SK-N-MC (cell line): ENCODE measurements at regions not wholly inside any gene's neighbourhood (a gene's known extent, or its start where the extent isn't known, plus 50 kb on each side); places are given as distances from the start of the nearest gene placed in this dataset.

Experiments used
- DNase-seq: peaks from one replicate; pipeline ENCODE4 v3.0.0-alpha.2; 2011; ENCODE audit warnings: low read depth, low spot score
- H3K27ac ChIP-seq: fragments of 200-600 bp; sonication (generic); 2 replicates; pipeline ENCODE4 v1.5.1; 2016; ENCODE audit warnings: mixed run types
- H3K36me3 ChIP-seq: fragments of 200-600 bp; sonication (generic); 2 replicates; pipeline ENCODE4 v1.6.1; 2017; ENCODE audit warnings: antibody characterized with exemption, low read length, mixed read lengths; ENCODE audit not compliant: insufficient read depth
- H3K4me3 ChIP-seq: fragments of 200-600 bp; sonication (generic); 2 replicates; pipeline ENCODE4 v1.5.1; 2016
- H3K9ac ChIP-seq: fragments of 200-600 bp; sonication (generic); 2 replicates; pipeline ENCODE4 v1.8.0; 2017; ENCODE audit warnings: mixed run types, mixed read lengths; ENCODE audit not compliant: insufficient read length
- H3K9me3 ChIP-seq: fragments of 200-600 bp; sonication (generic); 2 replicates; pipeline ENCODE4 v1.6.1; 2017; ENCODE audit warnings: low read depth, mild to moderate bottlenecking, antibody characterized with exemption, low read length, moderate library complexity, mixed read lengths
- EZH2 ChIP-seq: fragments of 200-600 bp; sonication (generic); IDR thresholded peaks from one replicate; pipeline ENCODE4 v1.6.1; 2017; ENCODE audit warnings: antibody characterized with exemption
- FOXP2 ChIP-seq: optimal IDR thresholded peaks from 2 replicates; pipeline ENCODE3; 2011; ENCODE audit warnings: mild to moderate bottlenecking, moderate library complexity; ENCODE audit not compliant: insufficient read depth; ENCODE audit errors: extremely low read length, control extremely low read depth
- POLR2AphosphoS5 ChIP-seq: IDR thresholded peaks from 2 replicates; pipeline ENCODE4 v1.6.1; 2012; ENCODE audit warnings: mild to moderate bottlenecking, low read depth, low read length, borderline replicate concordance

DNA sequence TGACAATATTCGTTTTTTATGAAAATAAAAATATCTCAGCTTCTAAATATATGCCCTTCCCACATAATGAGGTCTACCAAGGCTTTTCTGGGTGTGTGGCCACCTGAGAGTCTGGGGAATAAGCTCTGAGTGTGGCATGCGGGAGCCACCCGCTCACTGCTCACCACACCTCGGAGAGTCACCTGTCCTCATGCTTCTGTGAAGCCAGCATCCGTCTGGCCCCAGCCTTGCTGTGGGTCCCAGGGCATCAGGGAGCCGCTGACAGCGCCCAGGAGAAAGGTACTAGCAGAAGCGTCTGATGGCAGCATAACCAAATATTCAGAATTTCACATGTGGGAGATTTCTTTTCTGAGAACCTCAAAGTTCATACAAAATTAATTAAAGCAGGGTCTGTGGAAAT lies 133.2 kb upstream of the IRX4 start:
- no peaks in the 10 kb centered on the region for H3K9me3 ChIP-seq
- H3K4me3 ChIP-seq, result no peak overlapping the region
- H3K27ac ChIP-seq, result no peak overlapping the region
- no peak for DNase-seq
- TF ChIP-seq EZH2, result no peak
- no peak for TF ChIP-seq POLR2AphosphoS5
- no peak for TF ChIP-seq FOXP2
- no peaks in the 10 kb centered on the region for H3K36me3 ChIP-seq
- H3K9ac ChIP-seq, result no peak overlapping the region

DNA sequence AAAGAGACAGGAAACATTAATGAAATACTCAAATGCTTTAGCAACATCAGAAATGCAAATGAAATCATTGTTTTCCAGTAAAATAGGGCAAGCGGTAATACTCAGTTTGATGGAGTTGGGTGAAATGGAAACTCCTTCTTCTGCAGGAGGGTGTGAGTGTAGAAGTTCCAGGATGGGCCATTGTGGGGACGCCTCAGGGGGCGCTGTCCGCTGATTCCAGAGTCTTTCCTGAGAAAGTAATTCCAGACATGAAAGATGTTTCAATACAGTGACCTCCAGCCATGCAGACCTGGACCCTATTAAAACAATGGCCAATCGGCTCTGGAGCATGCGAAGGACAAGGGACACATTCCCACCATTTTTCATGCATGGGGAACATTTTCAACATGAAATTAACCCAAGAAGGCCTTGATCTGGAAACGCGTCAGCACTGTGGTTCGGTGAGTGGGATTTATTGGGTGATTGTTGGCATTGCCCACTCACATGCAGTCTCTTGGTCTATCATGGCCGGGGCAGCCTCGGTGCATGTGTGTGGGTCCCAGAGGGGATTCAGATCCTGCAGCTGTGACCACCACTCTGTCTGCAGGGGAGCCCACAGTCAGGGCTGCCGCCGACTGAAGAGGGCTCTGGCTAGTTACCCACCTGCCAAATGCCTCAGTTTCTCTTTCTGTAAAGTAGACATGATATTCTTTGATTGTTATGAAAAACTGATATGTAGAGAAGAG lies 132.6 kb upstream of the IRX4 start:
- TF ChIP-seq FOXP2 (no peak), EZH2 (no peak), POLR2AphosphoS5 (no peak)
- H3K9me3 ChIP-seq, result no peaks in the 10 kb centered on the region
- DNase-seq, result no peak

DNA sequence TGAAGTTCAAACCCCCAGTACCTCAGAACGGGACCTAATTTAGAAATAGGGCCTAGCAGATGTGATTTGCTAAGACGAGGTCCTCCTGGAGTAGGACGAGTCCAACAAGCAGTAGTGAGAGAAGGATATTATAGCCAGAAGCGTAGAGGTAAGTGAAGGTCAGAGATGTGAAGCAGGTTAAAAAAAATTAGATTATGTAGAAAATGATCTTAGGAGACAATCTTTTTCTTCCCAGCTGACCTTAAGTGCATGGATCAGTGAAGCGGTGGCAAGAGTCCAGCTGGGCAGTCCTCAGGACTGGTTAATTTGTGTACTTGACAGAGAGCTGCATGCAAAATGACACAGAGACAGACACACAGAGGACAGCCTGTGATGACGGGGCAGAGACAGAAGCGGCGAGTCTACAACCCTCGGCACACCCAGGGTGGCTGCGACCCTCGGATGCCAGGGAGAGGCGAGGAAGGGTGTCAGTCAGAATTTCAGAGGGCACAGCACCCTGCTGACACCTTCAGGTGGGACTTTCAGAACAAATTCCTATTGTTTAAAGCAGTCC lies 131.4 kb upstream of the IRX4 start:
- no peak overlapping the region for H3K4me3 ChIP-seq
- TF ChIP-seq EZH2, result no peak
- TF ChIP-seq POLR2AphosphoS5, result no peak
- no peak overlapping the region for H3K9ac ChIP-seq
- H3K27ac ChIP-seq, result no peak overlapping the region
- no peaks in the 10 kb centered on the region for H3K9me3 ChIP-seq
- no peaks in the 10 kb centered on the region for H3K36me3 ChIP-seq
- DNase-seq, result no peak

More for the DNA sequence above, 132.6 kb upstream of the IRX4 start:
- H3K4me3 ChIP-seq, result no peak overlapping the region
- no peaks in the 10 kb centered on the region for H3K36me3 ChIP-seq
- H3K9ac ChIP-seq, result no peak overlapping the region
- H3K27ac ChIP-seq, result no peak overlapping the region

DNA sequence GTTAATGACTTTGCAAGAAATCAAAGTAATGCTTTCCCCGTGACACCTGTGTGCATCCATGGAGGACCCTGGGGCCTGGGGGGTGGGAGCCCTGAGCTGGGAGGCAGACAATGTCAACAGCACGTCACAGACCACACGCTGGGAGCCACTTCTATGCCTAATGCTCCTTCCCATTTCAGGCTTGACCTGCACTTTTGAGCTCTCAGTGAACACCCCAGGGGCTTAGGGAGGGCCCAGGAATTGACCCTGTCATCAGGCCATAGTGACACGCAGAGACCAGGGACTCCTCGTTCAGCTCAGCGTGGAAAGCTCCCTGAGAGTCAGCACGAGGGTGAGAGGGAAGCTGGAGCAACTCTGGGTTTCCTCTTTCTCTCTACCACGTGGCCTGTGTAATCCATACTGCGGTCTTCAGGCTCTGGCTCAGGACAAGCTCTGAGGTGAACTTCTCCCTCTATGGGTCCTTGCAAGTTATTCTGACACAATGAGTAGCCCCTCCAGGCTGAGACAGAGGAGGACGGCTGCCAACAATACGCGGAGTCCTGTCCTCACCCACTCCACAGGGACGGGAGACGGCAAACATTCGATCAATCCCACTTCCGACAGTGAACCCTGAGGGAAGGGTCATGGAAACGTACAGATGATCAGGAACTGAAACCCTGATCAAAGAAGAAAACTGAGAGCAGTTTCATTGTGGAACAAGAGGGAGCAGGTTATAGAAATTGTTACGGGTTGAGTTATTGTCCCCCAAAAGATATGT lies 130.8 kb upstream of the IRX4 start:
- no peak overlapping the region for H3K9ac ChIP-seq
- H3K36me3 ChIP-seq, result no peaks in the 10 kb centered on the region
- no peak overlapping the region for H3K4me3 ChIP-seq
- H3K9me3 ChIP-seq, result no peaks in the 10 kb centered on the region
- no peak overlapping the region for H3K27ac ChIP-seq
- TF ChIP-seq FOXP2 (no peak), POLR2AphosphoS5 (no peak), EZH2 (peak; percentile 38)
- no peak for DNase-seq

DNA sequence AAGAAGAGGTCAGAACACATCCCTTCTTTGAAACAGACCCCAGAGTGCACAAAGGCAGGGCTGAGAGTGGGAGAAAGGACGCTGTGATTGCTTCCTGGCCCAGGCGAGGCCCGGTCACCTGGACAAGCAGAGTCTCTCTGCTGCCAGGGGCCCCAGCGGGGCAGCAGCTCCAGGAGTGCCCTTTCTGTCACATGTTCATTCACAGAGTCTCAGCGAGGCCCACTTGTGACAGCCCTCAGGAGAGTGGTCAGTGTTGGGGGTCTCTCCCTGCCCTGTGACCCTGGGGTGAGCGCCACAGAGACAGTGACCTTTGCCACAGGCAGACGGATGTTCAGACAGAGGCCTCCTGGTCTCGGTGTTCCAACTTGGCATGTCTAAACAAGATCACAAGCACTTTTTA lies 130.2 kb upstream of the IRX4 start:
- no peaks in the 10 kb centered on the region for H3K36me3 ChIP-seq
- DNase-seq, result no peak
- H3K4me3 ChIP-seq, result no peak overlapping the region
- no peaks in the 10 kb centered on the region for H3K9me3 ChIP-seq
- H3K9ac ChIP-seq, result no peak overlapping the region
- no peak for TF ChIP-seq FOXP2
- TF ChIP-seq POLR2AphosphoS5, result no peak
- TF ChIP-seq EZH2, result no peak
- H3K27ac ChIP-seq, result no peak overlapping the region

DNA sequence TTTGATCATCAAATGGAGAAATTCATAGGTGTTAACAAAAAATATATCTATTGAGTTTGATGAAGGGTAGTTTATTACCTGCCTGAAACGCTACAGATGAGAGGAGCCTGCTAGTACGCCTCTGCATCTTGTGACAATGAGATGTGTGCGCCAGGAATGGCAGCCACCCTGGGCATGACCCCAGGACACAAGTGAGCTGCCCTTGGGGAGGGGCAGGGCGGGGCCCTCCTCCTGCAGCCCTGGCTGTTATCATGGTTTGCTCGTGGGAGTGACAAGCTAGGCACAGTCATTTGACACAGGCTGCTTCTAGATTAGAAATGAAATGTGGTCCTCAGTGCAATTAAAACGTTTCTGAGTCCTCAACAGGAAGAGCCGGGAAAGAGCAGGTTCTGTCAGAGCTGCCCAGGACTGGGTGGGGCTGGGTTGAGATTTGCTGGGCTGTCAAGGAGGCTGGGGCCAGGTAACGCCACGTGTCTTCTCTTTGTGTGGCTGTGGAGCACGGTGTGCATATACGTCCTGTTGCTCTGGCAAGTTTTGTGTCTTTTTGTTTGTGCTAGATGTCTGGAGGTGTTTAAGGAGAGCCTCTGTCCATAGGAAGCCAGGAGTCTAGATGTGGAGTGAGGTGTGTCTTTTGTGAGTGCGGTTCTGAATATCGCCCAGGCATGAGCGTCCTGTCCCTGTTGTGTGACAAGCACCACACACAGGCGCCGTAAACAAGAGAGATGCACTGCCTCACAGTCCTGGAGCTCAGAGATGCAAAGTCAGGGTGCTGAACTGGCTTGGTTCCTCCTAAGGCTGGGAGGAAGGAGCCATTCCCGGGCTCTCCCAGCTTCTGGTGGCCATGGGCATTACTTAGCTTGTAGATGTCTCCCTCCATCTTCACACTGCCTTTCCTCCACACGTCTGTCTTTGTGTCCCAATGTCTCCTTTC lies 129.0 kb upstream of the IRX4 start:
- no peak for TF ChIP-seq POLR2AphosphoS5
- TF ChIP-seq FOXP2, result no peak
- DNase-seq, result no peak
- H3K27ac ChIP-seq, result no peak overlapping the region
- no peaks in the 10 kb centered on the region for H3K9me3 ChIP-seq
- no peak overlapping the region for H3K9ac ChIP-seq
- no peaks in the 10 kb centered on the region for H3K36me3 ChIP-seq
- no peak overlapping the region for H3K4me3 ChIP-seq

DNA sequence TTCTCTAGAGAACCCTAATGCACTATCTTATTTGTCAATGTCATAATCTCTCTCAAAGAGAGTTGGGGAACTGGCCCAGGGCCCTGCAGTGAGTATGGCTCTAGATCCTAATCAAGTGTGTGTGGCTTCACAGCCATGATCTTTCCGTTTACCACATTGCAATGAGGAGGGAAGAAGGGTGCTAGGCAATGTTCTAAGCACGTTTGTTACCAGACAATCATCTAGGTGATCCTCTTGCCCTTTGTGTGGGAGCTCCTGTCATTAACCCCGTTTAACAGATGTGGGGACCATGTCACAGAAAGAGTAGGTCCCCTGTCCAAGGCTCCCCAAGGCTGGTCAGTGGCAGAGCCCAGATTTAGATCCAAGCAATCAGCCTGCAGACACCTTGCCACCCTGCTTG lies 128.2 kb upstream of the IRX4 start:
- Histone ChIP-seq H3K4me3 (no peak overlapping the region), H3K36me3 (no peaks in the 10 kb centered on the region), H3K9ac (no peak overlapping the region), H3K27ac (no peak overlapping the region), H3K9me3 (no peaks in the 10 kb centered on the region)
- TF ChIP-seq FOXP2 (no peak), EZH2 (no peak), POLR2AphosphoS5 (no peak)
- no peak for DNase-seq
